ENCODE measurements at regions not wholly inside any gene's neighbourhood (a gene's known extent, or its start where the extent isn't known, plus 50 kb on each side); places are given as distances from the start of the nearest gene placed in this dataset.

- no peak overlapping the region for H3K4me3 ChIP-seq (replicated peaks in 1 of 2; ENCODE audit: low read depth in 2 of 2, low read length in 2 of 2)
- no peak for TF ChIP-seq CTCF (IDR thresholded peaks at IDR 0.05; ENCODE audit: low read depth, low read length)
- DNase-seq (ENCODE audit: low read depth in 2 of 2) = peak in 1 of 2 donors; percentile 25
These were observed 164.8 kb downstream of the C7orf25 start for GRCh38 chr7:42747044-42747443.

GRCh38 chr7:42746214-42746613 lies 165.7 kb downstream of the C7orf25 start:
- TF ChIP-seq CTCF (IDR thresholded peaks at IDR 0.05; ENCODE audit: low read depth, low read length) = no peak
- no peak overlapping the region for H3K4me3 ChIP-seq (replicated peaks in 1 of 2; ENCODE audit: low read depth in 2 of 2, low read length in 2 of 2)
- DNase-seq (ENCODE audit: low read depth in 2 of 2) = peak in 1 of 2 donors; percentile 34

GRCh38 chr7:42745357-42746059 lies 166.4 kb downstream of the C7orf25 start:
- TF ChIP-seq CTCF (IDR thresholded peaks at IDR 0.05; ENCODE audit: low read depth, low read length) = peak; percentile 73
- H3K4me3 ChIP-seq (replicated peaks in 1 of 2; ENCODE audit: low read depth in 2 of 2, low read length in 2 of 2) = no peak overlapping the region
- DNase-seq (ENCODE audit: low read depth in 2 of 2) = peak; percentile 26 to 58

- TF ChIP-seq CTCF (IDR thresholded peaks at IDR 0.05; ENCODE audit: low read depth, low read length) = no peak
- H3K4me3 ChIP-seq (replicated peaks in 1 of 2; ENCODE audit: low read depth in 2 of 2, low read length in 2 of 2) = no peak overlapping the region
- DNase-seq (ENCODE audit: low read depth in 2 of 2) = no peak
These were observed 167.1 kb downstream of the C7orf25 start for GRCh38 chr7:42744746-42745145.

- no peak for TF ChIP-seq CTCF (IDR thresholded peaks at IDR 0.05; ENCODE audit: low read depth, low read length)
- DNase-seq (ENCODE audit: low read depth in 2 of 2) = no peak
- no peak overlapping the region for H3K4me3 ChIP-seq (replicated peaks in 1 of 2; ENCODE audit: low read depth in 2 of 2, low read length in 2 of 2)
These were observed 168.6 kb downstream of the C7orf25 start for GRCh38 chr7:42743077-42743858.

- no peak overlapping the region for H3K4me3 ChIP-seq (replicated peaks in 1 of 2; ENCODE audit: low read depth in 2 of 2, low read length in 2 of 2)
- DNase-seq (ENCODE audit: low read depth in 2 of 2) = no peak
- no peak for TF ChIP-seq CTCF (IDR thresholded peaks at IDR 0.05; ENCODE audit: low read depth, low read length)
These were observed 169.6 kb downstream of the C7orf25 start for GRCh38 chr7:42742318-42742717.
